HepG2 (cell line): ENCODE measurements at regions not wholly inside any gene's neighbourhood (a gene's known extent, or its start where the extent isn't known, plus 50 kb on each side); places are given as distances from the start of the nearest gene placed in this dataset.

ENCODE experiments used
- ATAC-seq: fragments of 200-7000 bp; cut with Tn5 transposase; 3 replicates; pipeline ENCODE4 v1.9.1; 2020; ENCODE audit warnings: mild to moderate bottlenecking, moderate library complexity
- BruUV-seq: library from RNA; stranded (reverse); fragments of 400-500 nt; replicated peaks from 2 replicates; lab custom pipeline; 2021; lab: Mats Ljungman, UMichigan
- CTCF ChIA-PET: fragments of 300-600 bp; formaldehyde crosslinking; extraction: SDS; loops from one replicate; lab custom pipeline; 2021; ENCODE audit warnings: low total read pairs, inconsistent platforms, low intra/inter-chr PET ratio; lab: Yijun Ruan, JAX
- POLR2A ChIA-PET: fragments of 350-600 bp; sonication (Branson Sonifier 250); formaldehyde crosslinking; loops from one replicate; lab custom pipeline; 2020; ENCODE audit warnings: antibody characterized with exemption, inconsistent platforms; lab: Yijun Ruan, JAX
- DNase-seq: peaks from one replicate; pipeline ENCODE4 v3.0.0-alpha.2; 2015; ENCODE audit warnings: low spot score
- FAIRE-seq: peaks from 3 replicates; lab custom pipeline; 2011; peaks lifted over from hg19 to GRCh38; lab: Jason Lieb, UNC
- H2AFZ ChIP-seq: one replicate; pipeline ENCODE4 v1.6.1; 2011; ENCODE audit warnings: low read length, inconsistent platforms
- H3K27ac ChIP-seq: fragments of 300-600 bp; 3 replicates; pipeline ENCODE4 v1.8.0; 2011; ENCODE audit warnings: mixed run types, mild to moderate bottlenecking, mixed read lengths, low read length, inconsistent platforms; ENCODE audit not compliant: insufficient read depth; ENCODE audit errors: extremely low read length
- H3K27me3 ChIP-seq, 2 experiments: fragments of 200-600 bp in 1 of 2; 2 replicates in 1 of 2; 3 replicates in 1 of 2; pipeline versions ENCODE4 v1.6.0 to v1.8.0; 2011; ENCODE audit warnings: low read length in 2 of 2, mild to moderate bottlenecking in 2 of 2, moderate library complexity in 2 of 2, inconsistent platforms in 1 of 2; ENCODE audit not compliant: insufficient read depth in 2 of 2, control insufficient read depth in 1 of 2
- H3K36me3 ChIP-seq, 2 experiments: fragments of 200-600 bp in 1 of 2; replicated peaks in 1 of 2; 2 replicates in 1 of 2; 3 replicates in 1 of 2; pipeline versions ENCODE4 v1.5.1 to v1.8.0; 2011; ENCODE audit warnings: low read length in 2 of 2, inconsistent platforms in 1 of 2; ENCODE audit not compliant: insufficient read depth in 2 of 2, control insufficient read depth in 1 of 2
- H3K4me1 ChIP-seq: 2 replicates; pipeline ENCODE4 v1.5.1; 2012; ENCODE audit warnings: low read length, inconsistent platforms; ENCODE audit not compliant: insufficient read depth
- H3K4me2 ChIP-seq: 2 replicates; pipeline ENCODE4 v1.6.0; 2011; ENCODE audit warnings: low read depth, low read length, inconsistent platforms
- H3K4me3 ChIP-seq, 3 experiments: fragments of 200-600 bp in 1 of 3; sonication (generic), shearing (Covaris generic) in 1 of 3; replicated peaks in 1 of 3; 2 replicates each; pipeline ENCODE4 v1.5.1; 2011 to 2016; ENCODE audit warnings: low read length in 3 of 3, inconsistent platforms in 2 of 3, low read depth in 2 of 3, mild to moderate bottlenecking in 2 of 3, control low read depth in 1 of 3, mixed read lengths in 1 of 3; ENCODE audit not compliant: insufficient read depth in 1 of 3
- H3K79me2 ChIP-seq: one replicate; pipeline ENCODE4 v1.6.1; 2011; ENCODE audit warnings: low read length, inconsistent platforms; ENCODE audit not compliant: insufficient read depth
- H3K9ac ChIP-seq: 2 replicates; pipeline ENCODE4 v1.6.0; 2011; ENCODE audit warnings: mild to moderate bottlenecking, low read depth, low read length, inconsistent platforms; ENCODE audit not compliant: insufficient read depth
- H3K9me3 ChIP-seq: 2 replicates; pipeline ENCODE4 v1.5.1; 2012; ENCODE audit warnings: mild to moderate bottlenecking, low read length
- H4K20me1 ChIP-seq: 2 replicates; pipeline ENCODE4 v1.6.0; 2011; ENCODE audit warnings: inconsistent platforms, mild to moderate bottlenecking, low read length, moderate library complexity; ENCODE audit not compliant: insufficient read depth
- EHMT2 ChIP-seq: fragments of 200-600 bp; sonication (generic); IDR thresholded peaks from 2 replicates; pipeline ENCODE4 v1.7.0; 2017; ENCODE audit warnings: antibody characterized with exemption, low read depth, low read length, borderline replicate concordance
- ESRRA ChIP-seq: sonication (generic); formaldehyde crosslinking; IDR thresholded peaks from 2 replicates; pipeline ENCODE4 v1.5.1; 2020; ENCODE audit warnings: mild to moderate bottlenecking, low read depth, missing genetic modification reagents
- GABPA ChIP-seq, 2 experiments: IDR thresholded peaks; 2 replicates each; pipeline ENCODE4 v1.6.1; 2011 to 2016; ENCODE audit warnings: low read depth in 2 of 2, low read length in 1 of 2, missing biosample characterization in 1 of 2, missing genetic modification characterization in 1 of 2
- HIVEP1 ChIP-seq: sonication (generic); formaldehyde crosslinking; IDR thresholded peaks from 2 replicates; pipeline ENCODE4 v1.4.0; 2020; ENCODE audit warnings: mild to moderate bottlenecking, missing genetic modification reagents
- HMG20A ChIP-seq: IDR thresholded peaks from 2 replicates; pipeline ENCODE4 v1.6.1; 2016; ENCODE audit warnings: borderline replicate concordance
- IKZF4 ChIP-seq: sonication (generic); formaldehyde crosslinking; IDR thresholded peaks from 2 replicates; pipeline ENCODE4 v1.5.1; 2020; ENCODE audit warnings: borderline replicate concordance, mild to moderate bottlenecking, low read depth, missing genetic modification reagents; ENCODE audit errors: not compliant biosample characterization
- KLF16 ChIP-seq, 2 experiments: sonication (generic) in 1 of 2; formaldehyde crosslinking in 1 of 2; IDR thresholded peaks; 2 replicates each; pipeline versions ENCODE4 v1.6.1 to v1.8.0; 2016 to 2023; ENCODE audit warnings: missing genetic modification reagents in 2 of 2, missing compliant biosample characterization in 1 of 2
- MIER2 ChIP-seq: IDR thresholded peaks from 2 replicates; pipeline ENCODE4 v1.6.1; 2016; ENCODE audit warnings: missing biosample characterization, missing genetic modification reagents
- NFYC ChIP-seq: IDR thresholded peaks from 2 replicates; pipeline ENCODE4 v1.6.1; 2016; ENCODE audit warnings: missing genetic modification reagents, missing compliant biosample characterization
- PAWR ChIP-seq: sonication (generic); formaldehyde crosslinking; IDR thresholded peaks from 2 replicates; pipeline ENCODE4 v1.4.0; 2020; ENCODE audit warnings: missing genetic modification reagents, mild to moderate bottlenecking, borderline replicate concordance
- SP140L ChIP-seq: sonication (generic); formaldehyde crosslinking; IDR thresholded peaks from 2 replicates; pipeline ENCODE4 v1.4.0; 2020; ENCODE audit warnings: missing genetic modification reagents, borderline replicate concordance
- STAG1 ChIP-seq: sonication (generic); formaldehyde crosslinking; IDR thresholded peaks from 2 replicates; pipeline ENCODE4 v1.4.0; 2020; ENCODE audit warnings: missing genetic modification reagents
- SUZ12 ChIP-seq: fragments of 150-350 bp; IDR thresholded peaks from 2 replicates; pipeline ENCODE4 v1.6.1; 2014; ENCODE audit warnings: low read depth, low read length
- THYN1 ChIP-seq: sonication (generic); formaldehyde crosslinking; IDR thresholded peaks from 2 replicates; pipeline ENCODE4 v1.8.1; 2023; ENCODE audit warnings: low read depth, mild to moderate bottlenecking, moderate library complexity, missing genetic modification reagents, borderline replicate concordance
- XRCC5 ChIP-seq: fragments of 200-400 bp; formaldehyde crosslinking; optimal IDR thresholded peaks from 2 replicates; pipeline ENCODE3; 2017; ENCODE audit warnings: mild to moderate bottlenecking, low read length
- ZNF333 ChIP-seq: sonication (generic); formaldehyde crosslinking; IDR thresholded peaks from 2 replicates; pipeline ENCODE4 v1.4.0; 2020; ENCODE audit warnings: mild to moderate bottlenecking, missing genetic modification reagents, borderline replicate concordance
- ZNF589 ChIP-seq: sonication (generic); formaldehyde crosslinking; conservative IDR thresholded peaks from 2 replicates; pipeline ENCODE4 v1.8.0; 2022; ENCODE audit warnings: mild to moderate bottlenecking, moderate library complexity, missing genetic modification reagents
- ZNF614 ChIP-seq: IDR thresholded peaks from 2 replicates; pipeline ENCODE4 v1.6.1; 2018; ENCODE audit warnings: missing biosample characterization, missing genetic modification reagents, inconsistent platforms, borderline replicate concordance
- ZNF720 ChIP-seq: sonication (generic); formaldehyde crosslinking; IDR thresholded peaks from 2 replicates; pipeline ENCODE4 v1.4.0; 2020; ENCODE audit warnings: missing genetic modification reagents
- ZSCAN29 ChIP-seq: sonication (generic); formaldehyde crosslinking; conservative IDR thresholded peaks from 2 replicates; pipeline ENCODE4 v1.4.0; 2020; ENCODE audit warnings: mild to moderate bottlenecking, missing genetic modification reagents
- WGBS: methylation state at CpG from one replicate; pipeline ENCODE4 v1.1.6; 2017; ENCODE audit warnings: low lambda C conversion rate; 5-methylcytosine and 5-hydroxymethylcytosine counted together
- in situ Hi-C: cut with HindIII; loops from 2 replicates; pipeline ENCODE4 v1.10.0; 2017; ENCODE audit warnings: low pct_unique_long_range_greater_than_20kb; ENCODE audit not compliant: extremely low pct_ligation_motif_present
- intact Hi-C: fragments of 100-400 bp; cut with micrococcal nuclease; formaldehyde crosslinking; loops from one replicate; pipeline ENCODE4 v1.10.0; 2022; ENCODE audit not compliant: unreplicated experiment
- TF ChIP-seq, protein P1 (sequence below): sonication (generic); formaldehyde crosslinking; IDR thresholded peaks from 2 replicates; pipeline ENCODE4 v1.5.0; 2020; ENCODE audit warnings: mild to moderate bottlenecking, missing genetic modification reagents, moderate library complexity
- TF ChIP-seq, protein P2 (sequence below): sonication (generic); formaldehyde crosslinking; IDR thresholded peaks from 2 replicates; pipeline ENCODE4 v1.4.0; 2020; ENCODE audit warnings: missing genetic modification reagents
- TF ChIP-seq, protein P3 (sequence below): sonication (generic); formaldehyde crosslinking; IDR thresholded peaks from 2 replicates; pipeline ENCODE4 v1.4.0; 2020; ENCODE audit warnings: mild to moderate bottlenecking, missing genetic modification reagents
- TF ChIP-seq, protein P4 (sequence below): sonication (generic); formaldehyde crosslinking; IDR thresholded peaks from 2 replicates; pipeline ENCODE4 v1.8.1; 2022; ENCODE audit warnings: mild to moderate bottlenecking, missing genetic modification reagents

DNA sequence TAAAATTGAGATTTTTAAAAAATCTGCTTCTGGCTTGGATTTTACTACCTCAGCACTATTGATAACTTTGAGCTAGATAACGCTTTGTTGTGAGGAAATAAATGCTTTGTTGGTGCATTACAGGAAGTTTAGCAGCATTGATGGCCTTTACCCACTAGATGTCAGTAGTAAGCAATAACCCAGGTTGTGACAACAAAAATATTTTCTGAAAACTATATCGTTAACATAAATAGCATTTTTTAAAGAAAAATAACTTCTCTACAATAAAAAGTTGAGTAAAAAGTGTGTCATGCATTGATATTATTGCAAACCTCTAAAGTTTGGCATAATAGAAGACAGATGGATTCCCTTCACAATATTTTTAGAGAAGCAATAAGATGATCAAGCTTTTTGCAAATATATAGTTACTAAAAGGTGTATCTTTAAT, 1246.5 kb downstream of the UQCRFS1 start:
- CTCF ChIA-PET: interaction anchor here (1.3 to 1.6 kb wide), 2 partner anchors 744 to 913 kb away, joined by 3 to 5 read pairs; no protein-coding TSS in a partner anchor
- TF ChIP-seq, protein P1, sequence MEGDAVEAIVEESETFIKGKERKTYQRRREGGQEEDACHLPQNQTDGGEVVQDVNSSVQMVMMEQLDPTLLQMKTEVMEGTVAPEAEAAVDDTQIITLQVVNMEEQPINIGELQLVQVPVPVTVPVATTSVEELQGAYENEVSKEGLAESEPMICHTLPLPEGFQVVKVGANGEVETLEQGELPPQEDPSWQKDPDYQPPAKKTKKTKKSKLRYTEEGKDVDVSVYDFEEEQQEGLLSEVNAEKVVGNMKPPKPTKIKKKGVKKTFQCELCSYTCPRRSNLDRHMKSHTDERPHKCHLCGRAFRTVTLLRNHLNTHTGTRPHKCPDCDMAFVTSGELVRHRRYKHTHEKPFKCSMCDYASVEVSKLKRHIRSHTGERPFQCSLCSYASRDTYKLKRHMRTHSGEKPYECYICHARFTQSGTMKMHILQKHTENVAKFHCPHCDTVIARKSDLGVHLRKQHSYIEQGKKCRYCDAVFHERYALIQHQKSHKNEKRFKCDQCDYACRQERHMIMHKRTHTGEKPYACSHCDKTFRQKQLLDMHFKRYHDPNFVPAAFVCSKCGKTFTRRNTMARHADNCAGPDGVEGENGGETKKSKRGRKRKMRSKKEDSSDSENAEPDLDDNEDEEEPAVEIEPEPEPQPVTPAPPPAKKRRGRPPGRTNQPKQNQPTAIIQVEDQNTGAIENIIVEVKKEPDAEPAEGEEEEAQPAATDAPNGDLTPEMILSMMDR: peak; percentile 42
- TF ChIP-seq EHMT2: no peak
- TF ChIP-seq IKZF4: no peak
- no peak for TF ChIP-seq HMG20A (CRISPR knock-in tag)
- TF ChIP-seq XRCC5: no peak
- TF ChIP-seq ZSCAN29 (CRISPR knock-in tag): no peak
- TF ChIP-seq THYN1 (CRISPR knock-in tag): no peak
- no peak for TF ChIP-seq ESRRA (CRISPR knock-in tag)
- no peak for TF ChIP-seq MIER2
- TF ChIP-seq KLF16 (CRISPR knock-in tag; IDR thresholded peaks at IDR 0.05): no peak
- no peak for TF ChIP-seq GABPA (IDR thresholded peaks at IDR 0.05; ENCODE audit: low read depth, low read length)
- no peak for TF ChIP-seq GABPA (CRISPR knock-in tag; IDR thresholded peaks at IDR 0.05; ENCODE audit: low read depth)
- TF ChIP-seq SUZ12: no peak
- TF ChIP-seq NFYC (CRISPR knock-in tag): no peak
- TF ChIP-seq, protein P2, sequence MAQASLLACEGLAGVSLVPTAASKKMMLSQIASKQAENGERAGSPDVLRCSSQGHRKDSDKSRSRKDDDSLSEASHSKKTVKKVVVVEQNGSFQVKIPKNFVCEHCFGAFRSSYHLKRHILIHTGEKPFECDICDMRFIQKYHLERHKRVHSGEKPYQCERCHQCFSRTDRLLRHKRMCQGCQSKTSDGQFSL (CRISPR knock-in tag): no peak
- TF ChIP-seq HIVEP1: no peak
- no peak for TF ChIP-seq ZNF614 (CRISPR knock-in tag)
- no peak for TF ChIP-seq ZNF589
- TF ChIP-seq ZNF720: no peak
- no peak for TF ChIP-seq SP140L (CRISPR knock-in tag)
- TF ChIP-seq, protein P3, sequence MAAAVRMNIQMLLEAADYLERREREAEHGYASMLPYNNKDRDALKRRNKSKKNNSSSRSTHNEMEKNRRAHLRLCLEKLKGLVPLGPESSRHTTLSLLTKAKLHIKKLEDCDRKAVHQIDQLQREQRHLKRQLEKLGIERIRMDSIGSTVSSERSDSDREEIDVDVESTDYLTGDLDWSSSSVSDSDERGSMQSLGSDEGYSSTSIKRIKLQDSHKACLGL: no peak
- TF ChIP-seq, protein P4, sequence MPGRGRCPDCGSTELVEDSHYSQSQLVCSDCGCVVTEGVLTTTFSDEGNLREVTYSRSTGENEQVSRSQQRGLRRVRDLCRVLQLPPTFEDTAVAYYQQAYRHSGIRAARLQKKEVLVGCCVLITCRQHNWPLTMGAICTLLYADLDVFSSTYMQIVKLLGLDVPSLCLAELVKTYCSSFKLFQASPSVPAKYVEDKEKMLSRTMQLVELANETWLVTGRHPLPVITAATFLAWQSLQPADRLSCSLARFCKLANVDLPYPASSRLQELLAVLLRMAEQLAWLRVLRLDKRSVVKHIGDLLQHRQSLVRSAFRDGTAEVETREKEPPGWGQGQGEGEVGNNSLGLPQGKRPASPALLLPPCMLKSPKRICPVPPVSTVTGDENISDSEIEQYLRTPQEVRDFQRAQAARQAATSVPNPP (CRISPR knock-in tag): no peak
- TF ChIP-seq ZNF333 (CRISPR knock-in tag): no peak
- TF ChIP-seq PAWR: no peak
- TF ChIP-seq STAG1 (CRISPR knock-in tag): peak; percentile 31

More for the DNA sequence above, 1246.5 kb downstream of the UQCRFS1 start:
- POLR2A ChIA-PET: no interaction called here
- WGBS: 2% methylated on average over 2 of the region's 2 CpGs
- Histone ChIP-seq H4K20me1 (no peaks in the 10 kb centered on the region), H3K9ac (no peak overlapping the region), H2AFZ (no peak overlapping the region), H3K79me2 (no peaks in the 10 kb centered on the region), H3K27me3 (no peaks in the 10 kb centered on the region), H3K4me2 (no peak overlapping the region), H3K27ac (no peak overlapping the region), H3K4me3 (no peak overlapping the region), H3K4me1 (no peaks in the 10 kb centered on the region), H3K9me3 (peaks cover under 1% of the 10 kb centered on the region; the same call in 1 of the 2 replicates), H3K36me3 (no peaks in the 10 kb centered on the region)
- no peak for DNase-seq
- FAIRE-seq: no peak
- in situ Hi-C loops (loop anchor here (25.0 kb wide), 1 partner anchor 746 kb away; no protein-coding TSS in a partner anchor), intact Hi-C loops (loop anchor here (5.0 kb wide), 1 partner anchor 911 kb away; no protein-coding TSS in a partner anchor)
- no peak for ATAC-seq
- BruUV-seq: no TSS peak
